GM18502 (cell line): ENCODE measurements at regions not wholly inside any gene's neighbourhood (a gene's known extent, or its start where the extent isn't known, plus 50 kb on each side); places are given as distances from the start of the nearest gene placed in this dataset.

Source experiments
- ATAC-seq: cut with Tn5 transposase; IDR thresholded peaks from one replicate; pipeline ENCODE4 v1.9.1; 2021; ENCODE audit warnings: mild to moderate bottlenecking; ENCODE audit not compliant: unreplicated experiment, poor library complexity

GRCh38 chr3:82790307-82791097 lies 1029.1 kb upstream of the GBE1 start:
- no peak for ATAC-seq

- ATAC-seq, result no peak
Observed at GRCh38 chr3:82783194-82783593, 1021.7 kb upstream of the GBE1 start.

GRCh38 chr3:82773207-82773606 lies 1011.8 kb upstream of the GBE1 start:
- ATAC-seq, result no peak

- ATAC-seq, result no peak
Observed at GRCh38 chr3:82764521-82764920, 1003.1 kb upstream of the GBE1 start.

GRCh38 chr3:82761858-82762257 lies 1000.4 kb upstream of the GBE1 start:
- no peak for ATAC-seq

GRCh38 chr3:82745544-82745943 lies 984.1 kb upstream of the GBE1 start:
- no peak for ATAC-seq

- no peak for ATAC-seq
Observed at GRCh38 chr3:82743196-82743595, 981.8 kb upstream of the GBE1 start.

GRCh38 chr3:82741346-82741745 lies 979.9 kb upstream of the GBE1 start:
- no peak for ATAC-seq

- no peak for ATAC-seq
Observed at GRCh38 chr3:82739390-82739789, 977.9 kb upstream of the GBE1 start.

GRCh38 chr3:82736696-82737277 lies 975.3 kb upstream of the GBE1 start:
- no peak for ATAC-seq

GRCh38 chr3:82715091-82715856 lies 953.8 kb upstream of the GBE1 start:
- ATAC-seq, result no peak

GRCh38 chr3:82707035-82707434 lies 945.6 kb upstream of the GBE1 start:
- ATAC-seq, result no peak

- no peak for ATAC-seq
Observed at GRCh38 chr3:82685761-82686160, 924.3 kb upstream of the GBE1 start.

GRCh38 chr3:82676356-82677026 lies 915.0 kb upstream of the GBE1 start:
- ATAC-seq, result no peak

GRCh38 chr3:82672966-82673365 lies 911.5 kb upstream of the GBE1 start:
- ATAC-seq, result no peak

- no peak for ATAC-seq
Observed at GRCh38 chr3:82671466-82671865, 910.0 kb upstream of the GBE1 start.

GRCh38 chr3:82654708-82655107 lies 893.3 kb upstream of the GBE1 start:
- ATAC-seq, result no peak

GRCh38 chr3:82643948-82644347 lies 882.5 kb upstream of the GBE1 start:
- ATAC-seq, result no peak

GRCh38 chr3:82641701-82642100 lies 880.3 kb upstream of the GBE1 start:
- ATAC-seq, result no peak

GRCh38 chr3:82640254-82640653 lies 878.8 kb upstream of the GBE1 start:
- no peak for ATAC-seq

GRCh38 chr3:82637574-82637973 lies 876.1 kb upstream of the GBE1 start:
- no peak for ATAC-seq
